HL-60/S4 treated with retinoic acid at 250 ng/mL for 4 days and 3 days (cell line): ENCODE measurements at regions not wholly inside any gene's neighbourhood (a gene's known extent, or its start where the extent isn't known, plus 50 kb on each side); places are given as distances from the start of the nearest gene placed in this dataset.

Source experiments
- in situ Hi-C: fragments of 300-500 bp; cut with MboI; formaldehyde crosslinking; loops from 2 replicates; pipeline ENCODE4 v1.7.0; 2022; ENCODE audit warnings: low sequenced_read_pairs

- in situ Hi-C loops = no loop called here
Observed at GRCh38 chr18:44046376-44046975, 634.2 kb upstream of the SETBP1 start.

DNA sequence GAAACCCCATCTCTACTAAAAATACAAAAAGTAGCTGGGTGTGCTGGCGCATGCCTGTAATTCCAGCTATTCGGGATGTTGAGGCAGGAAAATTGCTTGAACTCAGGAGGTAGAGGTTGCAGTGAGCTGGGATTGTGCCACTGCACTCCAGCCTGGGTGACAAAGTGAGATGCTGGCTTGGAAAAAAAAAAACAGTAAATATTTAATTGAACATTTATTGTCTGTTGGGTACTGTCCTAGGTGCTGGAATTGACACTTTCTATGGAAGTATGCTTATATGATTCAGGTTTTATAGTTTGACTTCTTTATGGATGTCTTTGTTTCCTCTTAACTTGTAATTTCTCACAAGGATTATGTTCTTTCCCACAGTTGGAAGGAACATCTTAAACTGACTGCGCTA is 633.1 kb upstream of the SETBP1 start:
- in situ Hi-C loops = no loop called here

DNA sequence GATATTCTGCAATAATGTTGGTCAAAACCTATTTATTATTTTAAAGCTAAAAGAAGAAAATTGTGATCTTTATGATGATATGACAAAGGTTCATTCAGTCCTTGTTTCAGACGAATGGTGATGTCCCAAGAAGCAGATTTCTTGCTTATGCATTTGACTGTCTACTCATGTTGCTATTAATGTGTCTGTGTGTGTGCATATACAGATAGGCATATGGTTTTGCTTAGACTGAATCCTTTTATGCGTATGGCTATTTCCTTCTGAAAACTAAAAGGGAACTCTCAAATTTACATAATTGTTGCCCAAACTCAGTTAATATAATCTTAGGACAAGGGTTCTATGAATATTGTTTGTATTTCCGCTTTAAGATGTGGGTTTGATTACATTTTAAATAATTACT is 632.3 kb upstream of the SETBP1 start:
- in situ Hi-C loops = no loop called here

DNA sequence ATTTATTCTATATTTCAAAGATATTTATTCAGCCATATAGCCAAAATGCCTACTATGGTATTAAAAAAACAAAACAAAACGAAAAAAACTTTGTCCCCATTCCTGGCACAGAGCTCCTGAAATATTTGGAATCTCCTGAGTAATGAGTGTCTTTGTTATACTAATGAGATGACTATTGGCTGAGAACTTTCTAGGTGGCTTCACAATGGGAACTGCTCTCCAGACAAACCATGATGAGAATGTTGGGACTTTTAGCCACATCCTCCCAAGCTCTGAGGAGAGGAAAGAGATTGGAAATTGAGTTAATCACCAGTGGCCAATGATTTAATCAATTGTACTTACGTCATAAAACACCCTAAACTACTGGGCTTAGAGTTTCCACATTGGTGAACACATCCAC is 631.8 kb upstream of the SETBP1 start:
- in situ Hi-C loops = no loop called here

GRCh38 chr18:44051026-44051425 is 629.7 kb upstream of the SETBP1 start:
- in situ Hi-C loops = no loop called here

DNA sequence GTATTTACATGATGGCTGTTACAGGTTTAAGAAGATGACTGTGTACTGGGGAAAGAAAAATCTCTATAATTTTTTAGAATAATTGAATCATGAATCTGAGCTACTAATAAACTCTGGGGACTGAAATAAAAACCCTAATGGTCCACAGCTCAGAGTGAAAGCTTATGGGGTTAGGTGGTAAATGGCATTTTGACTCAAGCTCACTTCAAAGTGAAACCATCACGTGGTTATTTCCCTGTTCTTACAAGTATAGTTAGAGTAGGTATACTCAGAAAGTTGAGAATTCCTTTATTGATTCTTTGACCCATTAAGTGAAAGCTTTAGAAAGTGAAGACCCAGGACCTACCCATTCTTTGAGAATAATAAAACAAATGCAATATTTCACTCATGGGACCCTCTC is 626.2 kb upstream of the SETBP1 start:
- in situ Hi-C loops = no loop called here

- in situ Hi-C loops = no loop called here
Observed at GRCh38 chr18:44060197-44060596, 620.5 kb upstream of the SETBP1 start.

DNA sequence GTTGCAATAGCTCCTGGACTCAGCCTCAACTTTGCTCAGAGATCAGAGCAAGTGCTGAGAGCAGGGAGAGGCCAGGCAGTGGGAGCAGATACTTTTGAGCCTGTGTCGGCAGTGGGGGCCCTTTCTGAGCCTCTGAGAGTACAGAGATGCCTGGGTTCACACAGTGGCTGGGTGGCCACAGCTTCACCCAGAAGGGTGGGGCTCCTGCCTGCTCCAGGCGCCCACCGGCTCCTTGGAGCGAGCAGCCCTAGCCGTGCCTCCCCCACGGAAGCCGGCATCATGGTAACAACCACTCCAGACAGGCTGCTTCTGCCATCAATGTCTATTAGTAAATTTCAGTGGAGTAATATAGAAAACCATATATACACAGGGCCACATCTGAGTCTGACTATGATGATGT is 619.2 kb upstream of the SETBP1 start:
- in situ Hi-C loops = no loop called here

DNA sequence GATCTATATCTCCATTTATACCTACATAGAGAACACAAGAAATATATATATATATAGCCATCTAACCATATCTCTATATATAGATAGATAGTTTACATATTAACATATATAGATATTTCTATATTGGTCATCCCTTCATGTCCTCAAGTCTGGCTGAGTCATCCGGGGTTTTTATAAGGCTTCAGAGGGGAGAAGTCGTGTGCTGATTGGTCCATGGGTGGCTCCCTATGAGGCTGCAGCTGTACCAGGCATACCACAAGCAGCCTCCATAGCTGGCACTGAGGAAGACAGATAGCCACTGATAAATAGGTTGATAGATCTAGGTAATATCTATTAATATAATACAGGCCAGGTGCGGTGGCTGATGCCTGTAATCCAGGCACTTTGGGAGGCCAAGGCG is 618.3 kb upstream of the SETBP1 start:
- in situ Hi-C loops = no loop called here

DNA sequence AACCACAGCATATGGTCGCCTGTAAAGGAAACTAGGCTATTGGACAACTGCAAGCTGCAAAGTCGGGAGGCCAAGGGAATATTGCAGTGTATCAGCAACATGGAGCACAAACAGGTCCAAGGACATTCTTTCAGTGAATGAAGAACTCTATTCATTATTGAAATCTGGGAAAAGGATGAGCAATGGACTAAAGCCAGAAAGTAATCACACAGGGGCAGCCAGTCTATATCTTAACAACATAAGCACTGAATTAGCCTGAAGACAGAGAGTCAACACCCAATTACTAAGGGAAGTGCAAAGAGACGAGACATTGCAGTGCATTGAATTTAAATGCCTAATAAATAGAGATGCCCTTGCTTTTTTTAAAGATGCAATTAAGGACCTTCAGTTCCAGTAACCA is 615.5 kb upstream of the SETBP1 start:
- in situ Hi-C loops = no loop called here

DNA sequence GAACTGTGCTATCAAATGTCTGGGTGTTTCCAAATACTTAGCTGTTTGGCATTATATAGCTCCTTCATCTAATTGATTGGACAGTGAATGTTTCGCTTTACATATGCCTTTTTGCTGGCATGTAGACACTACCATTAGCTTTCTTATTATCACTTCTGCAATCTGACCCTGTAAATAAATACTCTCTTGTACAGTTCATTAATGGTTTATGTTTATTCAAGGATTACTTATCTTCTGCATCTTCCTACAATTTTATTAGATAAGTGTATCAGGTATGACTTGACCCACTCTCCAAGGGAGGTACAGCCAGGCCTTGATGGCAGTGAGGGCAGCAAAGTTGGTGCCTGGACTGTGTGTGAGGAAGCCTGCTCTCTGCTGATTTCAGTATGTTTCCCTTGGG is 614.1 kb upstream of the SETBP1 start:
- in situ Hi-C loops = no loop called here

DNA sequence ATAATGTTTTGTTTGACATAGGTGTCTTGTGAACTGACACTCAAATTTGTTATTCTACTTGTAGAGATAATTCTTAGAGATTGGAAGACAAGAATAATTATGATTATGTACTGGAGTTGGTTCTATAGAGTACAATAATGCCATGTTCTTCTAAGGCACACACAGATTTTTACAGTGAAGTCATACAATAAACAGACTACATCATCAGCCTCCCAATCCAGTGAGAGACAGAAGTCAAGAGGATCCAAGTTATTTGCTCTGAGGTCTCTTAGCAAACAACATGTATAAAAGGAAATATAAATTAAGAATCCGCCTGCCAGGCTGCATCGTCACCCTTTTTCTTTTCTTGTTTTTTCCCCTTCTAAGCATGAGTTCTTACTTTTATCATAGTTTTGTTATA is 613.5 kb upstream of the SETBP1 start:
- in situ Hi-C loops = no loop called here

DNA sequence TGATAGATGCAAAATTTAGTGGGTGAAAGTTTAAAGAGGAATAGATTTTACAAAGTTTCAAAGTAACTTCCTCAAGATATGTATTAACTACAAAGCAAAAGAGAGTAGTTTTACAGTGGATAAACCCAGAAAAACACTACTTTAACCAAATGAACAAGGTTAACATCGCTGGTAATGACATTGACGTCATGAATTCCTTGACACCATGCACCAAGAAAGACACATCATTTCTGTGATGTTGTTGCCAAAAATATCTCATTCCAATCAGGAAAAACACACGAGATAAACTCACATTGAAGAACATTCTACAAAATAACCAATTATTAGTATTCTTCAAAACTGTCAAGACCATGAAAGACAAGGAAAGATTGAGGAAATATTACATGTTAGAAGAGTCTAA is 605.6 kb upstream of the SETBP1 start:
- in situ Hi-C loops = no loop called here

DNA sequence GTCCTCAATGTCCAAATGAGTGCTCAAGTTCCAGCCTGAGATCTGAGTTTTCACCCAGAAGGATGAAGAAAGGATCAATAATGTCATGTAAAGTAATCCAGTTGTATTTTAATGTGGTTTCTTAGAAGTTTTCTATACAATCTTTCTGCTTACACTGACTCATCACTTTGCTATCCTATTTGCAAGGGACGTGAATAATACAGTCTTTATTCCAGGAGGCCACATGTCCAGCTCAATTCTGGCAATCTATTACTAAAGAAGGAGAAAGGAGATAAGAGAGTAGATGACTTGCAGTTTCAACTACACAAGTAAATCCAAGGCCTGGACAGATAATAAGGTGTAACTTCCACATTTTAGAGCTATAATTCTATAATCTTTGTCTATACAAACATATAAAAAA is 601.1 kb upstream of the SETBP1 start:
- in situ Hi-C loops = no loop called here

DNA sequence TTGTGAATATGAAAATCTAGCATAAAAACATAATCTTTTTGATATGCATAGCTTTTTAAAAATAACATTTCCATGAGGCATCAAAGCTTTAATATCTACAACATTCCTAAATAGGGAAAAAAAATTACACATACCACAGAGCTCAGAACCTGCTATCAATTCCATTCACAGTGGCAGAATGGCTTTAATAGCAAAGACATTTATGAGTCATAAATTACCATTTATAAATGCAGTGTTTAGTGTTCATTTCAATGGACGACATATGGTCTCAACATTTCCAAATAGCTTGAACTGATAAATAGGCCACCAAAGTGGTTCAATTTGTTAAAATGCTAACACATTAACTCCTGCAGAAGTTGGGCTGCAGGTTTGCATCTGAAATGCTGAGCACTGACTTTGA is 600.6 kb upstream of the SETBP1 start:
- in situ Hi-C loops = no loop called here

DNA sequence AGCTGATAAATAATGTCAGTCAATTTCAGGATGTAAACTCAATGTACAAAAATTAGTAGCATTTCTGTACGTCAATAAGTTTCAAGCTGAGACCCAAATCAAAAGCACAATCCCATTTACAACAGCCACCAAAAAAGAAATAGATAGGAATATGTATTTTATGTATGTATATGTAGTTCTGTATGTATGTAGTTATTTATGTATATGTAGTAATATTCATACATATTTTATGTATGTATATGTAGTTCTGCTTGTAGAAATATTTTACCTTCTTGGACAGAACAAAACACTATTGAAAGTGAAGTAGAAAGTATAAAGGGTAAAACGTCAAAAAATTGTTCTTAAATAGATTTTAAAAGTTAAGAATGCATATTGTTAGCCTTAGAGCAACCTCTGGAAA is 591.0 kb upstream of the SETBP1 start:
- in situ Hi-C loops = no loop called here

DNA sequence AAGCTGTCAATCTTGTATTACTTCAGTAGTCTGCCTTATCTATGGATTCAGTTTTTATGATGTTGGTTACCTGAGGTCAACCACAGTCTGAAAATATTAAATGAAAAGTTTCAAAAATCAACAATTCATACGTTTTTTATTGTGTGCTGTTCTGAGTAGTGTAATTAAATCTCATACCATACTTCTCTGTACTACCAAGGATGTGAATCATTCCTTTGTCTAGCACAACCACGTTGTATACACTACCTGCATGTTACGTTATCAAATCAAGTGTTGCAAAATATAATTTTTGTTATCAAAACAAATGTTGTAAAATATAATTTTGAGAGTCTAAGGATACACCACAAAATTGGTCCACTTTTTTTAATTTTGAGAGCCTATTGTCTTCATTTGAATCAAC is 590.2 kb upstream of the SETBP1 start:
- in situ Hi-C loops = no loop called here

DNA sequence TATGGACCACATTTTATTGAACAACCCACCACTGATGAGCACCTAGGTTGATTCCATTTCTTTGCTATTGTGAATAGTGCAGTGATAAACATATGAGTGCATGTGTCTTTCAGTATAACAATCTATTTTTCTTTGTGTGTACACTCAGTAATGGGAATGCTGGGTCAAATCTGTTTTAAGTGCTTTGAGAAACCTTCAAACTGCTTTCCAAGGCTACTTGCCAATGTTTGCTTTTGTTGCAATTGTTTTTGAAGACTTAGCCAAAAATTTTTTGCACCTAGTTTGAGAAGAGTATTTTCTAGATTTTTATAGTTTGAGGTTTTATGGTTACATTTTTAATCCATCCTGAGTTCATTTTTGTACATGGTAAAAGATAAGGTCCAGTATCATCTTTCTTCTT is 587.4 kb upstream of the SETBP1 start:
- in situ Hi-C loops = no loop called here

DNA sequence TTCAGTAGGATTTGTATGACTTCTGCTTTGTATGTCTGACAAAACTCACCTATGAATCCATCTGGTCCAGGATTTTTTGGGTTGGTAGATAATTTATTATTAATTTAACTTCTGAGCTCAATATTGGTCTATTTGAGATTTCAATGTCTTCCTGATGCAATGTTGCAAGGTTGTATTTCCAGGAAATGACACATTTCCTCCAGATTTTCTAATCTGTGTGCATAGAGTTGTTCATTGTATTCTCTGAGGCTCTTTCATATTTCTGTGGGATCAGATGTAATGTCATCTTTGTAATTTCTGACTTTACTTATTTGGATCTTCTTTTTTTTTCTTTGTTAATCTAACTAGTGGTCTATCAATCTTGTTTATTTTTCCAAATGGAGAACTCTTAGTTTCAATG is 584.7 kb upstream of the SETBP1 start:
- in situ Hi-C loops = no loop called here

DNA sequence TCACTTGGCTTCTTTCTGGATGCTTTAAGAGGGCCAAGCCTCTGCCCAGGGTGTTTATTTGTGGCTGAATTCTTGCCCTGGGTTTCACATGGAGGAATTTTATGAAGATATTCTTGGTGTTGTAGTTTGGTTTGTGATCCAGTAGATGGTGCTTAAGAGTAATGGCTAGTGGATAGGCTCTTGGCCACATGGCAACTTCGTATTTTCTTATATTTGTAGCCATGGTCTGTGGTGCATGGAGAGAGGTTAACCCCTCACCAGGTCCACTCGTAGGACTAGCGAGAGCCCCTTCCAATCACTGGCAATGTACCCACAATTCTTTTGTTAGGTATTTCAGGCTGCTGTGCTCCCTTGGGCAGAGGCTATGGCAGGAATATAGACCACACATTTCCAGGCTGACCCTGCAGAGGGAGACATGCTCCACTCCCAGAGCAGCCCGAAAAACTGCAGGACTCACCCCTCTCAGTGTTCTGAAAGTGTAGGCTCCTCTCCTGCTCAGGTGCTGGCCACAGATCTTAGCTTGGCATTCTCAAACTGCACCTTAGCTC is 582.1 kb upstream of the SETBP1 start:
- in situ Hi-C loops = no loop called here

- in situ Hi-C loops = no loop called here
Observed at GRCh38 chr18:44107187-44107586, 573.5 kb upstream of the SETBP1 start.

- in situ Hi-C loops = no loop called here
Observed at GRCh38 chr18:44111337-44111736, 569.4 kb upstream of the SETBP1 start.

- in situ Hi-C loops = no loop called here
Observed at GRCh38 chr18:44117821-44118220, 562.9 kb upstream of the SETBP1 start.
